Vagina (tissue), 2 donors: ENCODE measurements at regions not wholly inside any gene's neighbourhood (a gene's known extent, or its start where the extent isn't known, plus 50 kb on each side); places are given as distances from the start of the nearest gene placed in this dataset.
"Not testable (repeated sequence)": the region's sequence is repeated elsewhere in the genome, so short reads cannot be mapped to it uniquely, and the experiment has no call there.

Experiments used
- DNase-seq, 2 donors: peaks; one replicate each; pipeline ENCODE4 v3.0.0-alpha.2; 2017; ENCODE audit errors: extremely low spot score in 2 of 2
- H3K27ac ChIP-seq: fragments of 200-600 bp; sonication (generic); one replicate; pipeline ENCODE4 v1.5.1; 2019
- H3K27me3 ChIP-seq: fragments of 200-600 bp; sonication (generic); one replicate; pipeline ENCODE4 v1.5.1; 2019
- H3K36me3 ChIP-seq, 2 donors: fragments of 200-600 bp; sonication (generic); one replicate each; pipeline ENCODE4 v1.5.1; 2017 to 2019
- H3K4me1 ChIP-seq: fragments of 200-600 bp; sonication (generic); one replicate; pipeline ENCODE4 v1.5.1; 2019
- H3K4me3 ChIP-seq, 2 donors: fragments of 200-600 bp; sonication (generic); 1 replicate in 1 of 2; 2 replicates in 1 of 2; pipeline ENCODE4 v1.5.1; 2016 to 2019
- H3K9me3 ChIP-seq: fragments of 200-600 bp; sonication (generic); one replicate; pipeline ENCODE4 v1.5.1; 2019
- CTCF ChIP-seq, 3 experiments: fragments of 450-650 bp in 2 of 3; fragments of 200-600 bp in 1 of 3; sonication (generic) in 1 of 3; IDR thresholded peaks; one replicate each; pipeline ENCODE4 v1.5.1; 2017 to 2019; ENCODE audit warnings: antibody characterized with exemption in 3 of 3, mild to moderate bottlenecking in 2 of 3, moderate library complexity in 2 of 3
- POLR2A ChIP-seq, 2 donors: fragments of 450-650 bp; IDR thresholded peaks; one replicate each; pipeline ENCODE4 v1.6.1; 2017; ENCODE audit warnings: antibody characterized with exemption in 2 of 2, mild to moderate bottlenecking in 2 of 2, moderate library complexity in 2 of 2
- POLR2AphosphoS5 ChIP-seq, 2 donors: sonication (generic); formaldehyde crosslinking; IDR thresholded peaks; one replicate each; pipeline ENCODE4 v1.9.0; 2017; ENCODE audit warnings: antibody characterized with exemption in 2 of 2, mild to moderate bottlenecking in 2 of 2, low read depth in 1 of 2; ENCODE audit not compliant: insufficient read depth in 1 of 2
- intact Hi-C: fragments of 100-400 bp; cut with DNase I; formaldehyde crosslinking; loops from one replicate; pipeline ENCODE4 v1.15.1; 2023

DNA sequence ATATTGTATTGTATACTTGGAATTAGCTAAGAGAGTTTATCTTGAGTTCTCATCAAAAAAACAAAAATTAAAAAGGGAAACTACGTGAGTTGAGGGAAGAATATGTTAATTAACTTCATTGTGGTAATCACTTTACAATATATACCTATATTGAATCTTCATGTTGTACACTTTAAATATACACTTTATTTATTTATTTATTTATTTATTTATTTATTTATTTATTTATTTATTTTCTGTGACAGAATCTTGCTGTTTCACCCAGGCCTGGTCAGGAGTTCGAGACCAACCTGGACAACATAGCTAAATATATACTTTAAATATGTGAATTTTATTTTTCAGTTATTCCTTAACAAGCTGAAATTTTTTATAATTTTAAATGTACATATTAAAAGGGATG lies 74.1 kb downstream of the VIP start:
- Histone ChIP-seq H3K27ac (no peak overlapping the region), H3K4me3 (no peak overlapping the region), H3K27me3 (no peaks in the 10 kb centered on the region), H3K36me3 (no peaks in the 10 kb centered on the region), H3K4me1 (no peaks in the 10 kb centered on the region), H3K9me3 (no peaks in the 10 kb centered on the region)
- no peak for TF ChIP-seq POLR2AphosphoS5 (IDR thresholded peaks at IDR 0.05; ENCODE audit: insufficient read depth in 1 of 2, low read depth in 1 of 2)
- TF ChIP-seq CTCF (IDR thresholded peaks at IDR 0.05), result no peak
- no peak for TF ChIP-seq POLR2A (IDR thresholded peaks at IDR 0.05)
- intact Hi-C loops, result no loop called here
- no peak for DNase-seq

GRCh38 chr6:152828431-152828830 lies 77.8 kb downstream of the VIP start:
- Histone ChIP-seq H3K4me1 (no peaks in the 10 kb centered on the region), H3K4me3 (no peak overlapping the region), H3K36me3 (no peaks in the 10 kb centered on the region), H3K27me3 (no peaks in the 10 kb centered on the region), H3K9me3 (no peaks in the 10 kb centered on the region), H3K27ac (no peak overlapping the region)
- intact Hi-C loops, result no loop called here
- TF ChIP-seq CTCF (IDR thresholded peaks at IDR 0.05), result no peak
- no peak for TF ChIP-seq POLR2A (IDR thresholded peaks at IDR 0.05)
- no peak for TF ChIP-seq POLR2AphosphoS5 (IDR thresholded peaks at IDR 0.05; ENCODE audit: insufficient read depth in 1 of 2, low read depth in 1 of 2)
- no peak for DNase-seq

DNA sequence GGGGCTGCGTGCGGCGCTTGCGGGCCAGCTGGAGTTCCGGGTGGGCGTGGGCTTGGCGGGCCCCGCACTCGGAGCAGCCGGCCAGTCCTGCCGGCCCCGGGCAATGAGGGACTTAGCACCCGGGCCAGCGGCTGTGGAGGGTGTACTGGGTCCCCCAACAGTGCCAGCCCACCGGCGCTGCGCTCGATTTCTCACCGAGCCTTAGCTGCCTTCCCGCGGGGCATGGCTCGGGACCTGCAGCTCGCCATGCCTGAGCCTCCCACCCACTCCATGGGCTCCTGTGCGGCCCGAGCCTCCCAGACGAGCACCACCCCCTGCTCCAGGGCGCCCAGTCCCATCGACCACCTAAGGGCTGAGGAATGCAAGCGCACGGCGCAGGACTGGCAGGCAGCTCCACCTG lies 83.8 kb downstream of the VIP start:
- intact Hi-C loops, H3K4me1 ChIP-seq, H3K9me3 ChIP-seq, H3K27me3 ChIP-seq, DNase-seq, H3K4me3 ChIP-seq, H3K27ac ChIP-seq, H3K36me3 ChIP-seq: not testable (repeated sequence)

DNA sequence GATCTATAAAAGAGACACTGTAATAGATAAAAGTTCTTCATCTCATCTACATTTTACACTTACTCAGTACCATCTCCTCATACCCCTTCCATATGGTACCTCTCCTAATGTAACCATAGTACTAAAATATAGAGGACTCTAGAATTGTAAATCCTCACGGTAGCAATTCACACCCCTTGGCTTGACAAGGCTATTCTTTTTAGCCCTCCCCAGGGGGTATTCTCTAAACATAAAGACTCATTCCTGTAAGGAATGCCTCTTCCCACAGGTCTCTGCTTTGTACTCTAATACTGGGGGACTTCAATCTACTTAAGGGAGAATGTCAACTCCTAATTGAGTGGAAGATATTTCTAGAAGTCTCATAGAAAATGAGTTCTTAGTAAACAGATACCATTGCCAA lies 85.9 kb downstream of the VIP start:
- DNase-seq, result no peak
- Histone ChIP-seq H3K27me3 (no peaks in the 10 kb centered on the region), H3K4me3 (no peak overlapping the region), H3K36me3 (no peaks in the 10 kb centered on the region), H3K4me1 (no peaks in the 10 kb centered on the region), H3K9me3 (no peaks in the 10 kb centered on the region), H3K27ac (no peak overlapping the region)
- TF ChIP-seq POLR2A (IDR thresholded peaks at IDR 0.05) (no peak), CTCF (IDR thresholded peaks at IDR 0.05) (no peak), POLR2AphosphoS5 (IDR thresholded peaks at IDR 0.05; ENCODE audit: insufficient read depth in 1 of 2, low read depth in 1 of 2) (no peak)
- intact Hi-C loops, result no loop called here

DNA sequence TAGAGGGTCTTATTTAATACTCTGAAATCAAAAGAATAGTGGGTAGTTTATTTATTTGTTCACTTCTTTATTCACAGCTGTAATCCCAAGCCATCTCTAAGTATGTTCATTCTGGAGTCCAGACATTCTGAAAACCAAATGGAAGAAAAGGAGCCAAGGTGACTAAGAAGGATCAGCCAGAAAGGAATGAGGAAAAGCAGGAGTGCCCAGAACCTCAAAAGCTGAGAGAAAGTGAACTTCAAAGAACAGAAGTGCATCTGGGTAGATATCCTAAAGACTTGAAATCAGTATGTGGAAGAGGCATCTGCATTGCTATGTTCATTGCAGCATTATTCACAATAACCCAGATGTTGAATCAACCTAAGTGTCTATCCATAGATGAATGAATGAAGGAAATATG lies 94.8 kb downstream of the VIP start:
- Histone ChIP-seq H3K4me3 (no peak overlapping the region), H3K27ac (no peak overlapping the region), H3K36me3 (no peaks in the 10 kb centered on the region), H3K27me3 (no peaks in the 10 kb centered on the region), H3K4me1 (no peaks in the 10 kb centered on the region), H3K9me3 (no peaks in the 10 kb centered on the region)
- DNase-seq, result no peak
- TF ChIP-seq POLR2A (IDR thresholded peaks at IDR 0.05) (no peak), CTCF (IDR thresholded peaks at IDR 0.05) (no peak), POLR2AphosphoS5 (IDR thresholded peaks at IDR 0.05; ENCODE audit: insufficient read depth in 1 of 2, low read depth in 1 of 2) (no peak)
- intact Hi-C loops, result no loop called here

DNA sequence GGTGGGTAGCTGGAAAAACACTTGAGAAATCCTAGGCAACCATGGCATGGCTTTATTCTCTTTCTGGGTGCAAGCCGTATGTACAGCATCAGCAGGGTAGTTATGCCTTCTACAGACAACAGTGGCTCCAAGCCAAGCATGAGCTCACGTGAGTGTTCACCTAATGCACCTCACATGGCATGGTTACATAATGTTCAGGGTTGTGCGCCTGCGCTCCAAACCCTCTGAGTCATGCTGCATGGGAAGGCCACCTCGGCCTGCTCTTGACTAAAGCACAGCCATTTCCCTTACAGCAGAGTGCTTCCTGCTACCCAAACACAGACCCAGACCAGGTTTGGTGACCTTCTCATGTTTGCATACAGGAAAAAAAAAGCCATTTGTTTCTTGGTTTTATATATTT lies 96.2 kb downstream of the VIP start:
- no peaks in the 10 kb centered on the region for H3K9me3 ChIP-seq
- no peak for DNase-seq
- TF ChIP-seq POLR2A (IDR thresholded peaks at IDR 0.05), result no peak
- TF ChIP-seq POLR2AphosphoS5 (IDR thresholded peaks at IDR 0.05; ENCODE audit: insufficient read depth in 1 of 2, low read depth in 1 of 2), result no peak
- no peak for TF ChIP-seq CTCF (IDR thresholded peaks at IDR 0.05)
- H3K36me3 ChIP-seq, result no peaks in the 10 kb centered on the region
- H3K27me3 ChIP-seq, result no peaks in the 10 kb centered on the region
- intact Hi-C loops, result no loop called here
- H3K27ac ChIP-seq, result no peak overlapping the region
- no peak overlapping the region for H3K4me3 ChIP-seq
- H3K4me1 ChIP-seq, result no peaks in the 10 kb centered on the region
